Prostate gland (tissue), 2 donors: ENCODE measurements at regions not wholly inside any gene's neighbourhood (a gene's known extent, or its start where the extent isn't known, plus 50 kb on each side); places are given as distances from the start of the nearest gene placed in this dataset.

ENCODE experiments used
- POLR2A ChIP-seq: fragments of 450-650 bp; IDR thresholded peaks from one replicate; pipeline ENCODE4 v1.6.1; 2016; ENCODE audit warnings: antibody characterized with exemption, mild to moderate bottlenecking
- TF ChIP-seq, protein P1 (sequence below), 4 experiments: fragments of 200-600 bp in 2 of 4; fragments of 450-650 bp in 2 of 4; sonication (generic) in 2 of 4; IDR thresholded peaks; 1 replicate in 3 of 4; 2 replicates in 1 of 4; pipeline ENCODE4 v1.5.1; 2016 to 2019; ENCODE audit warnings: antibody characterized with exemption in 4 of 4, mild to moderate bottlenecking in 2 of 4, moderate library complexity in 2 of 4

DNA sequence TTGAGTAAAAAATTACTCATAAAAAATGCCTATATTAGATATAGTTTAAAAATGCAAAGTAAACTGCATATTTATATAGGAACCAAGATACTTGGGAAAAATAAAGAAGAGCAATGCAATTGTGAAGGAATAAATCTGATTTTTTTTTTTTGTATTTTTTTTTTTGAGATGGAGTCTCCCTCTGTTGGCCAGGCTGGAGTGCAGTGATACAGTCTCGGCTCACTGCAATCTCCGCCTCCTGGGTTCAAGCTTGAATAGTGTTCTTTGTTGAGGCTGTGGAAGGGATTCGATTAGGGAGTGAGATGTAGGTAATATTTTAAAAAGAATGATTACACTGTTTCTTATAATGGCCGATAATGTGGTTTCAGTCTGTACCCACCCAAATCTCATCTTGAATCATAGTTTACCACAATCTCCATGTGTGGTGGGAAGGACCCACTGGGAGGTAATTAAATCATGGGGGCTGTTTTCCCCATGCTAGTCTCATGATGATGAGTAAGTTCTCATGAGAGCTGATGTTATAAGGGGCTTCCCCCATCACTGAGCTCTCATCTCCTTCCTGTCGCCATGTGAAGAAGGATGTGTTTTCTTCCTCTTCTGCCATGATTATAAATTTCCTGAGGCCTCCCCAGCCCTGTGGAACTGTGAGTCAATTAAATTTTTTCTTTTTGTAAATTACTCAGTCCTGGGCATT, 1765.9 kb downstream of the PLA2G4A start:
- TF ChIP-seq, protein P1, sequence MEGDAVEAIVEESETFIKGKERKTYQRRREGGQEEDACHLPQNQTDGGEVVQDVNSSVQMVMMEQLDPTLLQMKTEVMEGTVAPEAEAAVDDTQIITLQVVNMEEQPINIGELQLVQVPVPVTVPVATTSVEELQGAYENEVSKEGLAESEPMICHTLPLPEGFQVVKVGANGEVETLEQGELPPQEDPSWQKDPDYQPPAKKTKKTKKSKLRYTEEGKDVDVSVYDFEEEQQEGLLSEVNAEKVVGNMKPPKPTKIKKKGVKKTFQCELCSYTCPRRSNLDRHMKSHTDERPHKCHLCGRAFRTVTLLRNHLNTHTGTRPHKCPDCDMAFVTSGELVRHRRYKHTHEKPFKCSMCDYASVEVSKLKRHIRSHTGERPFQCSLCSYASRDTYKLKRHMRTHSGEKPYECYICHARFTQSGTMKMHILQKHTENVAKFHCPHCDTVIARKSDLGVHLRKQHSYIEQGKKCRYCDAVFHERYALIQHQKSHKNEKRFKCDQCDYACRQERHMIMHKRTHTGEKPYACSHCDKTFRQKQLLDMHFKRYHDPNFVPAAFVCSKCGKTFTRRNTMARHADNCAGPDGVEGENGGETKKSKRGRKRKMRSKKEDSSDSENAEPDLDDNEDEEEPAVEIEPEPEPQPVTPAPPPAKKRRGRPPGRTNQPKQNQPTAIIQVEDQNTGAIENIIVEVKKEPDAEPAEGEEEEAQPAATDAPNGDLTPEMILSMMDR (IDR thresholded peaks at IDR 0.05) = no peak
- no peak for TF ChIP-seq POLR2A
